CD4-positive, alpha-beta T cell treated with Interleukin-4 for 4 hours (primary cell): ENCODE measurements at regions not wholly inside any gene's neighbourhood (a gene's known extent, or its start where the extent isn't known, plus 50 kb on each side); places are given as distances from the start of the nearest gene placed in this dataset.

Source experiments
- DNase-seq: peaks from one replicate; pipeline ENCODE4 v3.0.0-alpha.2; 2020

DNA sequence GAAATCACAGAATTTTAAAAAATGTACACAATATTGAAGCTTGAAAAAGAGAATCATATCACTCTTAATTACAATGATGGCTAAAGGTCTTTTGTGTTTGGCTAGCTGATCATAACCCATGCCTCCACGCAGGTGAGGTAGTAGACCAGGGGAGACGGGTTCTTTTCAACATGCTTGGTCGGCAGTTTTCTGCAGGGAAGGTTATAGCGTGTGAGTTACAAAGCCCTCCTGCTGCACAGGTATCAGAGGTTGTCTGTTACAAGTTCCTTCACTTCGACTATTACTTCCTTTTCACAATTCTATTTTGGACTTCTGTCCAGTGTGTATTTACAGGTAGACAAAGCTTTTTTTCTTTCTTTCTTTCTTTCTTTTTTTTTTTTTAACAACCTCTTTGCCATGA, 127.1 kb upstream of the PRPS1L1 start:
- DNase-seq, result no peak

DNA sequence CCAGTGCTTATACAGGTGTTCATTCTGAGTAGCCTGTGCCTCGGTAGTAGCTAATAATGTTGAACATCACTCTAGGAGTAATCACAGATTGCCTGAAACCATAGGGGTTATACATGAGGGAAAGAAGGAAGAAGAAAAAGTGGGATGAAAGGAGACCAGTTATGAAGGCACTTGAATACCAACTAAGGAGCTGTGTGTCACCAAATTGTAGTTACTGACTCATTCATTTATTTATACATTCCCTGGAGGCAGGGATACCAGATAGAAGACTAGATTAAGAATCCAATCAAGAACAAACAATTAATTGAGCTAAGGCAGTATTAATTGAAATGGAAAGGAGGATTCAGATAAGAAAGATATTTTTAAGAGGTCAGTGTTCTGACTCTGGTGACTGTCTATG, 129.6 kb upstream of the PRPS1L1 start:
- DNase-seq, result no peak

DNA sequence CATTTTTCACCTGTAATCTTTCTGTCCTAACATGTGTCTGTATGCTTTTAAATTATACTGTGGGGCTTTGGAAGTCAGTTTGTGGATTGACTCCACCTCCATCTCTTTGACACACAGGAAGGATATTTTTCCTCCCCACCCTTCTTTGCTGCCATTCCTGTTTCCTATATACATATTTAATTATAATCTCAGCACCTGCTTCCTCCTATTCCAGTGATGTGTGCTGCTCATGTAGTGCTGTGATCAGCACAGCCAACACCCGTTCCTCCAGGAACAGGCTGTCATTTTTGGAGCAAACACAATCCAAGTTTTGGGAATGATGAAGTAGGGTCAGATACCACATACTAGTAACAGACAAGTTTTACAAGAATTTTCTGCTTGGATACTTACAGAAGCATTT, 135.0 kb upstream of the PRPS1L1 start:
- no peak for DNase-seq

DNA sequence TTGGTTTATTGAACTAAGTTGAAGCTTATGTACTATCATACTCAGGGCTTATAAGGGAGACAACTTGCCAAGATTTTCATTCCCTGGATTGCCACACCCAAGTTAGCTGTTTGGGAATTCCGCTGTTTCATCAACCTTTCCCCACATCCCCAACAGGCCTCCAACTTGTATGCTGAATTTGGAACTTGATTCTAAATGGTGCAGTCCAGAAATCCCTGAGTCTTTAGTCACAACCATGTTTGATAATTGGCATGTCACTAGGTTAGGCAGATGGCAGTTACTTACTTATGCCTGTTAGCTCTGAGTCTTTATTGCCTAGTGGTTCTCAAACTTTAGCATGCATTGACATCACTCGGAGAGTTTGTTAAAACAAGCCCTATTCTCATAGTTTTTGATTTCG, 135.4 kb upstream of the PRPS1L1 start:
- DNase-seq, result no peak

DNA sequence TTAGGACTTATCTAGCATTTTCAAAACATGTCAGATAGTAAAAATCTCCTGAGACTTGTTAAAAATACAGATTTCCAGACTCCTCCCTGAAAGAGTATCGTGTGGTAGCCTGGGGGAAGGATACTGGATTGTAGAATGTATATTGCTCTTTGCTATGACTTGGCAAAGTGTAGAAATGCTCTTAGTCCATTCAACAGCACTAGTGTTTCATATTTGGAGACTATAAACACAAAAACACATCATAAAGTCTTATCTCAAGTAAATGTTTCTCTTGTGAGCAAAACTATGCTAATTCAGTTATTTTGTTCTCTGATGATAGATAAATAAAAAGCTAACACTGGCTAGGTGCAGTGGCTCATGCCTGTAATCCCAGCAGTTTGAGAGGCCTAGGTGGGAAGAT, 137.5 kb upstream of the PRPS1L1 start:
- DNase-seq, result no peak

DNA sequence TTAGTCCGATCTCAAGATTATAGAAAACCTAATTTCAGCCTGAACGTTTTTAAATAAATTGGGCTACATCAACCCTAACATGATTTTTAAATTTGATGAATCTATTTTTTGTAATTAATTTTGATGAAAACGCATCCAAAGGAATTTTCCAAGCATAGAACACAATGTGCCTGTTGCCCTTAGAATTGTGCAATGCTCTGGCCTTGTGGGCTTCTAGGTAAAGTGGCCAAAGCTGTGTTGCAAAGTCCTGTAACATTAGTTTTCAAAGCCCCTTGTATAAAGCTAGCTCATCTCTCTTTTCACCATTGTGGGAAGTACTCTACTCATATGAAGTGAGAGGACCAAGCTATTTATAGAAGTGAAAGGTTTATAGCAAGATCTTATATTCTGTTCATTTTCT, 138.4 kb upstream of the PRPS1L1 start:
- DNase-seq, result no peak

DNA sequence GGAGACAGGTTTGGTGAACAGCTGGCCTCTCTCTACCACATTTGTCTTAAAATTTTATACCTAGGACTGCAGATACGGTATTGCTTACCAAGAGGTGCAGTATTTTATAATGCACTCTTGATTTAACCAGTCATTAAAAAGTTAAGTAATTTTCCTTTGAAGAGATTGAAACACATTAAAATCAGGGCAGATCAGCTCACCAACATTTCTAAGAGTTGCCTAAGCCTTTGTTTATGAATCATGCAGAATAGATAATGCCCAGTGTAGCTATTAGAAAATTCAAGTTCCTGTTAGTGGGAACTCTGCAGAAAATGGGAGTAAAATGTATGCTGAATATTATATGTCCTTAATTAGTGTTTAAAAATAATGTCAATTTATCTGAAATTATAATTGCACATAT, 140.2 kb upstream of the PRPS1L1 start:
- DNase-seq, result no peak

DNA sequence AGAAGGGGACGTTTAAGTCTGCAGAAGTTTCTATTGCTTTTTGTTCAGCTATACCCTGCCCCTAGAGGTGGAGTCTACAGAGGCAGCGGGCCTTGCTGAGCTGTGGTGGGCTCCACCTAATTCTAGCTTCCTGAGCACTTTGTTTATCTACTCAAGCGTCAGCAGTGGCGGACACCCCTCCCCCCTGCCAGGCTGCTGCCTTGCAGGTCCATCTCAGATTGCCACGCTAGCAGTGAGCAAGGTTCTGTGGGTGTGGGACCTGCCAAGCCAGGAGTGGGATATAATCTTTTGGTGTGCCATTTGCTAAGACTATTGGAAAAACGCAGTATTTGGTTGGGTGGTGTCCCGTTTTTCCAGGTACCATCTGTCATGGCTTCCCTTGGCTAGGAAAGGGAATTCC, 147.3 kb upstream of the PRPS1L1 start:
- DNase-seq, result no peak

DNA sequence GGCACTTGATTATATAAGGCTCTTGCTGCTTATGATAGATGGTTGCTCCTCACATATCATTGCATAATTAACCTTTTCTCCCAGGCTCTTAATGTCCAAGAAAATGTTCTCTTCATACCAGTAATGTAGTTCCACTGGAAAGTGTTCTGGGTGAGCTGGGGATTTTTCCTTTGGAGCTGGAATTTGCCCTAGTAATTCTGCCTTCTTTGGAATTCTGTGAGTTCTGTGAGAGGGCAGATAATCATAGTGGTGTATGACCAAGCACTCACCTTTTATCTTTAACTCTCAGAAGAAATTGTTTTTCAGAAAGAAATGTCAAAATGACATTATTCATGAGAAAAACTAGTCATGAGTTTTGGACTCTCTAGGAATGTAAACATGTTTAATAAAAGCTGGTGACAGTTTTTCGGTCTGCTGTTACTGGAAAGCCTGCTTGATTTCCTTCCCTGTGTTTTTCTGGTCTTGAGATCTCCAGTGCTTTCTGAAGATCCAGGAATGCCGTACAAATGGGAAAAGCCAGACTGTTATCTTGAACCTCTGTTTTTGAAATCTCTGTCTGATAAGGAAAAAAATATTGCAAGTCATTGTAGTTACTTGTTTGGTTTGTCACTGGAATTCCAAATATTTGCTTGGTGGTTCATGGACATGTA, 148.3 kb upstream of the PRPS1L1 start:
- no peak for DNase-seq

DNA sequence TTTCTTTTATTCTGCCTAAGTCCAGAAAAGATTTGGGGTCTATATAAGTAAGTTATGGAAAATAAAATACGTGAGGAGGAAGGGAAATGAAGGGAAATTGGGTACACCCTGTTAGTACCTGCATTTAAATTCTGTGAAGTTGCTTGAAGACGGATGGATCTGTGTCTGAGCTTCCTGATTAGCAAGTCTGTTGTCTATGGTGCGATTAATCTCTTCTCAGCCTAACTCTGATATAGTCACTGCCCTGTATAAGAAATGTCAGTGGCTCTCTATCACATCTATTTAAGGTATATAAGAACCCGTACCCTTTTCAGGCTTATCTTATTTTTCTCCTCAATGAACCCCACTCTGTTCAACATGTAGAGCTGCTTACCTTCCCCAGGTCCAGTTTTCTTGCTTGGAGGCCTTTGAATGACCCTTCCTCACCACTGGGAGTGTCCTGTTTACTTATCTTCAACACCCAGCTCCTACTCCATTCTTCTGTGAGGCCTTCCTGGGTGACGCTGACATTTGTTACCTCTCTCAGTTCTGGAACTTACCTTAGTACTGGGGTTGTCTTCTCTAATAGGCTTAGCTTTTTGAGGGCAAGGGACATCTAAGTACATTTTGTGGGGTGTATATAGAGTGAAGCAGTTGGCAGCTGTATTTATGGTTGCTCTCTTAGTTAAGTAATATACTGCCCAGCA, 149.6 kb upstream of the PRPS1L1 start:
- no peak for DNase-seq

DNA sequence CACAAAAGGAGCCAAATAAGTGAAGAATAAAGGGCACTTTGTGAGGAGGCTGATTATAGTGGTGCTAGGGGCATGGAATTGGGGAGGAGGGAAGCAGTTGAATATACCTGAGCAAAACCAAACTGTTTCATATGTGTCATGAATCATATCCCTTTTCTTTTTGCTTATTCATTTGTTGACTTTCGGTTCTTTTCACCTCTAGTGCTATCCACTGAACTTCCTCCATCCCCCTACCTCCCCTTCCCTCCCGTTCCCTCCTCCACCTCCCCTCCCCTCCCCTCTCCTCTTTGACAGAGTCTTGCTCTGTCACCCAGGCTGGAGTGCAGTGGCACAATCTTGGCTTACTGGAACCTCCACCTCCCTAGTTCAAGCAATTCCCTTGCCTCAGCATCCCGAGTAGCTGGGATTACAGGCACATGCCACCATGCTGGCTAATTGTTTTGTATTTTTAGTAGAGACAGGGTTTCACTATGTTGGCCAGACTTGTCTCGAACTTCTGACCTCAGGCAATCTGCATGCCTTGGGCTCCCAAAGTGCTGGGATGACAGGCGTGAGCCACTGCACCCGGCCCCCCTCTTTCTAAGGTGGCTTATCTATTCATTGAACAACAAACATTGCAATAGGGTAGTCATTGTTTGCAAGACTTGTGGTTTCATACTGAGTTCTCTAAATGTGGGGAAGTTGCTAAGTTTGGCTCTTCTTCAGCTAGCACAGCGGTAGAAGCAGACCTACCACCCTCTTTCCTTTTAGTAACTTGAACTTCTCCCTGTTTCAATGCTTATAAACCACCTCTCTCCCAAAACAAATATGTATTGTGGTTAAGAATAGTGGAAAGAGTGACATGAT, 150.4 kb upstream of the PRPS1L1 start:
- peak; percentile 15 for DNase-seq

DNA sequence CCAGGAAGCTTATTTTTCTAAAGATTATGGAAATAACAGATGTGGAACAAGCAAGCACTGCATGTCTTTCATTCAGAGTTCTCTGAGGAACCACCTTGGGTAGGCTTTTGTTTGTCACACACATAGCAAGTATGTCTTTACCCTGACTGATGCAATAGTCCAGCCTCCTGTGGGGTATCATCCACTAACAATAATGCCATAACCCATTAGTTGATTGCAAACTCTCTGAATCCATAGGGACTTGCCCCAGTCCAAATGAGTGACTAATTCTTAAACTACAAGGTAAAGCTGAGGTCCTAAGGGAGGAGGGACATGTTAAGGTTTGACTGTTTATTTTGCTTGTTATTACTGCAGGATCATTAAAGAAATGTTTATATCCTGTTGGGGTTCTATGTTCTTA, 151.4 kb upstream of the PRPS1L1 start:
- no peak for DNase-seq

DNA sequence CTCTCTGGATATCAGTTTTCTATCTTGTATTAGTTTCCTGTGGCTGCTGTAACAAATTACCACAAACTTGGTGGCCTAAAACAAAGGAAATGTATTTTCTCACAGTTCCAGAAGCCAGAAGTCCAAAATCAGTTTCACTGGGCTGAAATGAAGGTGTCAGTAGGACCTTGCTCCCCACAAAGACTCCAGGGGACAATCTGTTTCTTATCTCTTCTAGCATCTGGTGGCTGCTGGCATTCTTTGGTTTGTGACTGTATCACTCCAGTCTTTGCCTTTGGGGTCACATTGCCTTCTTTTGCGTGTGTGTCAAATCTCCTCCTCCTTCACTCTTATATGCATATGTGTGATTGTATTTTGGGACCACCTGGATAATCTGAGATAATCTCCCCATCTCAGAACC, 153.0 kb upstream of the PRPS1L1 start:
- DNase-seq, result no peak

DNA sequence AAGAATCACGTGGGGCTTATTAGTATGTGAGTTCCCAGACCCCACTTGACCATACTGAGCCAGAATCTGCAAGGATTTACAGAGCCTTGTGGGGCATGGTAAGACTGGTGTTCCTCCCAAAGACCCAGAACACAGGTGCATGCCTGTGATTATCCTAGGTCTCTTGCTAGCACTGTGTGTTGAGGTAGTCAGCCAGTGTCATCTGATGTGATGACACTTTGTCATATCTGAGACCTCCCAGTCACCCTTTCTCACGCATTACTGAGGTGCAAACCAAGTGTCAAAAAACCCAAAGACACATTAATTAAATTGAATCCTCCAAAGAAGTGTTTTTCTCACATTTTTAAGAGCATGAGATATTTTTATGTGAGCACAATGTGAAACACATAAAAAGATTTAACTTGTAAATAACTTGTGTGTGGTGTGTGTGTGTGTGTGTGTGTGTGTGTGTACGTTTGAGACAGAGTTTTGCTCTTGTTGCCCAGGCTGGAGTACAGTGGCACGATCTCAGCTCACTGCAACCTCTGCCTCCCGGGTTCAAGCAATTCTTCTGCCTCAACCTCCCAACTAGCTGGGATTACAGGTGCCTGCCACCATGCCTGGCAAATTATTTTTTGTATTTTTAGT, 162.0 kb upstream of the PRPS1L1 start:
- peak; percentile 1 for DNase-seq

DNA sequence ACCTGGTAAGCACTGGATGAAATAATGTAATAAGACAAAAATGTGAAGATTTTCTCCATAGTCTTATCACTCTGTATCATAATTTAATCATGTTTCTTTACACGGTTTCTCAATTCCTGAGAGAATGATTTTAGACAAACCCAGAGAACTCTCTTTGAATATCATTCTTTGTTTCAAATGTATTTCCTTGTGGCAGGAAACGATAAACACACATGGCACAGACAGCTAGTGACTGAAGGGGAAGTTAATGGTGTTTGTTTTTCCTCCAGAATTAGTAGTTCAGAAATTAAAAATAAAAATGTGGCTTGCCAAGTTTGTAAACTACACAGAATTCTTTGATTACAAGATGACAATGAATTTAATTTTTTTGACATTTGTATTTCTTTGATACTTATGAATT, 163.7 kb upstream of the PRPS1L1 start:
- no peak for DNase-seq

DNA sequence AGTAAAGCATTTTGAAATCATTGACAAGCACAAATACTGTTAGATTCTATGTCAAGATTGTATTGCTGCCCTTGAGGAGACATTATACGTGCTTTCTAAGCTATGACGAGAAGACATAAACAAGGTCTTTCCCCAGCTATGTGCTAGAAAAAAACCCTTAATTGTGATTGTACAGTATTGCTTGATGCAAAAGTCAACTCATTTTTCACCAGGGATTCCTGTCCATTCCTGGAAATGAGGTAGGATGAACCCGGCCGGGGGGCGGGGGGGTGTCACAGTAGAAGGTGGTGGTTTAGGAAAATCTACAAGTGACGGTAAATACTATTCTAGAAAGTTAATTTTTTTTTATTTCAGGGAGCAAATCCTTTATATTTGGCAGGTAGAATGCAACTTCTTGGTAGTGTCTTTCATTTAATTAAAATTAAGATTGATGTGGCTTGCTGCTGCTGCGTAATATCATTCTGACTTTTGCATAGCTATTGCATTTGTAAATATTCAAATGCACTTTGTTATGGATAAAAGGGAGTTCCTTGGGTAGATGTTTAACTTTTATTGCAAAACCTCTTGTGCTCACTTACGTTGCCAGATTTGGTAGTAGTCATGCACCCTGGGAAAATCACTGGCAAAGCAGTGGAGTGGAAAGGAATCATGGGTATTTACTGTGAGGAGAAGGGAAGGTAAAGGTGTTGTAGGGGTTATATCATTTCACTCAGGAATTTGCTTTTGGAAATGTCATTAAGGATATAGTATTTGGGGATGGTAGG, 164.4 kb upstream of the PRPS1L1 start:
- no peak for DNase-seq

DNA sequence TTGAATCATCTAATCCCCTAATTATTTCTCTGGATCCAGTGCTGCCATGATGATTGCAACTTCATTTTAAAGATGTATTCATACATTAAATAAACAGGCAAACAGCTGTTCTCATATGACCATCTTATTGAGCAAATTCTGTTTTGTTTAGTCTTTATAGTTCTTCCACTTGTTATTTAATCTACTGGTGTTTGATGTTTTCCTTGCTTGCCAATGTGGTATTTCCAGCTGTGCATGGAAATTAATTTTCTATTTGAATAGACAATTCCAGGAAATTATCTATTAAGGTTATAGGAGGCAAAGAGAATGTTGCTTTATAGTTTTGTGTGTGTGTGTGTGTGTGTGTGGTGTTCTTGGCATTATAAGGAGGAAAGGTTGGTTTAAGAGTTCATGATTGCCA, 167.0 kb upstream of the PRPS1L1 start:
- no peak for DNase-seq

DNA sequence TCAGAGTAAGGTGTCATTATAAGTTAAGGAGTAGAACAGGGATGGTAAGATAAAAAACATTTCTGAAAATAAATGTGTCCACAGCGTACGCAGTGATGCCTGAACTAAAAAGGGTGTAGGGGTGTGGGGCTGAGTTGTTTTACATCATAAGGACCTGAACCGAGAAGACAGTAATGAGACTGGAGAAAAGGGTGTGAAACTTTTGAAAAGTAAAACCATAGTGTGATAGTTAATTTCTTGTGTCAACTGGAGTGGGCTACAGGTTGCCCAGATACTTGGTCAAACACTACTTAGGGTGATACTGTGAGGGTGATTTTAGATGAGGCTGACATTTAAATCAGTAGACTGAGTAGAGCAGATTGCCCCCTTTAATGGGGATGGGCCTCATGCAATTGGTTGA, 169.0 kb upstream of the PRPS1L1 start:
- DNase-seq, result no peak

DNA sequence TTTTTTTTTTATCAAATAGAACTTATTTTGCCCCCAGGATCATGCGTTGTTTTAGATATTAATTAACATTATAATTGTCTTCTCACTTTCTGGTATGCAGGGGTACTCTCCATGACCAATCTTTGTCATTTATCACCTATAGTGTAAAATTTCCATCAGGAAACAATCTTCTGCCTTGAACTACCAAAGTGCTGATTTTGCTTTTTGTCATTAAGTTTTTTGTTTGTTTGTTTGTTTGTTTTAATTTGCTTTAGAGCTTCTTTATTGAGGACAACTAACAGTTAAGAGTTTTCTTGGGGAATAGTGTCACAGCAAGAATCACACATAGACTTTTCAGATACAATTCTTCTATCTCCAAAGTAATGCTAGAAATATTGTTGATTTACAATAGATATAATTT, 171.2 kb upstream of the PRPS1L1 start:
- no peak for DNase-seq

DNA sequence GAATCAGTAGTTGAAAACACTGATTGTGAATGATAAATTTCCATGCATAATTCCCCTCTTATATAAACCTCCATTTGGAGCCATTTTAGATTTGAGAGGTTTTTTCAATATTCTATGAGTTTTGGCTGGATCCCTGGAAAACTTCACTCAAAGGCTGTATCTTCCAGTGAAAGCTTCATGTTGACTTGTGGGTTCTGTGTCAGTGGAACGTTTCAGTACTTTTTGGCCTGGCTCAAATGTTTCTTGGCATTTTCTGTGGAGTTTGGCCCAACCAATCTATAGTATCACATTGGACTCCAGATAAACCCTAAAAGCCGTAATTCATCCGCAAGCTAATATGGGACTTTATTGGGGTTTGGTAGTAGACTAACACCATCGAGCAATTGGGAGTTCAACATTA, 172.6 kb upstream of the PRPS1L1 start:
- no peak for DNase-seq

DNA sequence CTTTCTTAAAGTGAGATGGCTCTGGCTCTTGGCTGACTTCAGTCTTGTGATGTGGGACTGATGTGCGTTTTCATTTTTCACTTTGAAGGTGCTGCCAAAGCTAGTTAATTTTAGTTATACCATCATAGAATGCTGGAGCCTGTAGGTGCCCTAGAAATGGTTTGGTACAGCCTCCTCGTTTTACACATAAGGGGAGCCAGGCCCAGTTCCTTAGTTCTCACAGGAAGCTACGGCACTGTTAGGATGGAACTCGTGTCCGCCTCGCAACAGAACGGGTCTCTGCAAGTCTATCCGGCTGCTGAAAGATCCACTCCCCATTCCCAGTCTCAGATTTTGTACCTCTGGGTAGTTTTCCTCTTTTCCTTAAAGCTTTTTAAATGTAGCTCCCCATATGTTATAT, 173.2 kb upstream of the PRPS1L1 start:
- DNase-seq, result no peak

DNA sequence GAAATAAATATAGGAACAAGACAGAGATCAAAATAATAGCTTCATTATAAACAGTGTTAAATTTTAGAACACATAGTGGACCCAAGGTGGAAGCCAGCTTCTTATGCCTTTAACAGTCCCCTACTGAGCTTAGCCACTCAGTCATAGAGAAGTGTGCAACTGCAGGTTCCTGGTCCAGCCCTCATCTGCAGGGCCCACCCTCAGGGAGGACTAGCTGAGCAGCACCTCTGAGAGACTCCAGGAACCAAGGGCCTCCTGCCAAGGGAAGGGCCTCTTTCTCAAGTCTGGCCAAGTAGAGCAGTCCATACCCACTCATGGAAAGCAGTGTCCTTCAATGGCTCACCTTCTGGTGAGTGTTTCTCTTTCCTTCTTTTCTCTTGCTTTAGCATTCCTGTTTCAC, 173.7 kb upstream of the PRPS1L1 start:
- no peak for DNase-seq
